ENCODE measurements at regions not wholly inside any gene's neighbourhood (a gene's known extent, or its start where the extent isn't known, plus 50 kb on each side); places are given as distances from the start of the nearest gene placed in this dataset.

- Histone ChIP-seq H3K9ac (ENCODE audit: low read length) (no peak overlapping the region), H3K36me3 (ENCODE audit: insufficient read depth, low read length) (no peaks in the 10 kb centered on the region), H3K4me3 (ENCODE audit: insufficient read depth, low read depth, low read length) (no peak overlapping the region), H3K27ac (ENCODE audit: low read depth, low read length) (no peak overlapping the region), H3K4me1 (ENCODE audit: insufficient read depth, low read length) (no peaks in the 10 kb centered on the region), H3K27me3 (ENCODE audit: insufficient read depth, low read length) (no peaks in the 10 kb centered on the region), H3K4me2 (ENCODE audit: low read length) (no peak overlapping the region), H4K20me1 (ENCODE audit: insufficient read depth, low read length) (no peaks in the 10 kb centered on the region), H3K79me2 (ENCODE audit: insufficient read depth, low read length) (no peaks in the 10 kb centered on the region), H3K9me3 (ENCODE audit: insufficient read depth, low read depth, low read length) (no peaks in the 10 kb centered on the region), H2AFZ (ENCODE audit: low read depth, low read length) (no peak overlapping the region)
- peaks cover 2% of the 10 kb centered on the region for H3K9me3 Mint-ChIP-seq (ENCODE audit: unreplicated experiment)
- H3K36me3 Mint-ChIP-seq (ENCODE audit: low read depth, unreplicated experiment) = no peaks in the 10 kb centered on the region
- H3K27ac Mint-ChIP-seq (ENCODE audit: unreplicated experiment) = no peak overlapping the region
- peaks cover 4% of the 10 kb centered on the region for H3K27me3 Mint-ChIP-seq (ENCODE audit: low read depth, unreplicated experiment)
- no peak for FAIRE-seq
- DNase-seq (ENCODE audit: low read depth) = no peak
- no peaks in the 10 kb centered on the region for H3K4me1 Mint-ChIP-seq (ENCODE audit: low read depth, unreplicated experiment)
- H3K4me3 Mint-ChIP-seq (ENCODE audit: unreplicated experiment) = no peak overlapping the region
- no peak for TF ChIP-seq CTCF (IDR thresholded peaks at IDR 0.05; ENCODE audit: insufficient read depth, low read depth, low read length)
- TF ChIP-seq EZH2 (IDR thresholded peaks at IDR 0.05; ENCODE audit: insufficient read depth, low read length) = no peak
Measured at GRCh38 chr2:219939647-219940046, 312.2 kb downstream of the SLC4A3 start.

- H3K27ac Mint-ChIP-seq (ENCODE audit: unreplicated experiment) = no peak overlapping the region
- H3K36me3 ChIP-seq (ENCODE audit: insufficient read depth, low read length) = no peaks in the 10 kb centered on the region
Measured at GRCh38 chr2:219944866-219945265, 317.4 kb downstream of the SLC4A3 start.

More at GRCh38 chr2:219944866-219945265, 317.4 kb downstream of the SLC4A3 start:
- H3K4me3 Mint-ChIP-seq (ENCODE audit: unreplicated experiment) = no peak overlapping the region
- H2AFZ ChIP-seq (ENCODE audit: low read depth, low read length) = no peak overlapping the region
- DNase-seq (ENCODE audit: low read depth) (no peak), FAIRE-seq (no peak)
- no peak overlapping the region for H3K4me3 ChIP-seq (ENCODE audit: insufficient read depth, low read depth, low read length)
- H3K79me2 ChIP-seq (ENCODE audit: insufficient read depth, low read length) = no peaks in the 10 kb centered on the region
- no peaks in the 10 kb centered on the region for H3K9me3 ChIP-seq (ENCODE audit: insufficient read depth, low read depth, low read length)
- no peaks in the 10 kb centered on the region for H4K20me1 ChIP-seq (ENCODE audit: insufficient read depth, low read length)
- H3K9ac ChIP-seq (ENCODE audit: low read length) = no peak overlapping the region
- peaks cover 3% of the 10 kb centered on the region for H3K4me1 ChIP-seq (ENCODE audit: insufficient read depth, low read length)
- peaks cover 14% of the 10 kb centered on the region for H3K4me1 Mint-ChIP-seq (ENCODE audit: low read depth, unreplicated experiment)
- H3K27me3 Mint-ChIP-seq (ENCODE audit: low read depth, unreplicated experiment) = no peaks in the 10 kb centered on the region
- no peaks in the 10 kb centered on the region for H3K9me3 Mint-ChIP-seq (ENCODE audit: unreplicated experiment)
- no peak overlapping the region for H3K4me2 ChIP-seq (ENCODE audit: low read length)
- H3K27me3 ChIP-seq (ENCODE audit: insufficient read depth, low read length) = no peaks in the 10 kb centered on the region
- TF ChIP-seq CTCF (IDR thresholded peaks at IDR 0.05; ENCODE audit: insufficient read depth, low read depth, low read length) (no peak), EZH2 (IDR thresholded peaks at IDR 0.05; ENCODE audit: insufficient read depth, low read length) (no peak)
- H3K36me3 Mint-ChIP-seq (ENCODE audit: low read depth, unreplicated experiment) = no peaks in the 10 kb centered on the region
- no peak overlapping the region for H3K27ac ChIP-seq (ENCODE audit: low read depth, low read length)
